Heart left ventricle (tissue), 13 donors: ENCODE measurements at regions not wholly inside any gene's neighbourhood (a gene's known extent, or its start where the extent isn't known, plus 50 kb on each side); places are given as distances from the start of the nearest gene placed in this dataset.

Source experiments
- CTCF ChIP-seq, 12 donors: fragments of 200-600 bp; sonication (generic) in 4 of 12; IDR thresholded peaks; one replicate each; pipeline versions ENCODE4 v1.5.0 to v1.8.0; 2018 to 2022; ENCODE audit warnings: antibody characterized with exemption in 12 of 12, mild to moderate bottlenecking in 5 of 12
- POLR2A ChIP-seq, 2 donors: fragments of 450-650 bp; IDR thresholded peaks; one replicate each; pipeline ENCODE4 v1.6.1; 2017; ENCODE audit warnings: antibody characterized with exemption in 2 of 2, mild to moderate bottlenecking in 2 of 2, moderate library complexity in 2 of 2
- donor health status: ischemic (EF 13 %, LVEDD 7.1; RV severe dilation, severe dysfunction).
- donor health status: DM: no; HTN: yes; CAD: no.
- donor health status: DM: no; HTN: no; CAD: no.
- donor health status: ischemic (EF 25% LVEDD 6.9; RV normal size, moderate dysfunction).
- donor health status: ischemic (EF 25% LVEDD 5.7; RV mildly dilated, moderate dysfunction).
- donor health status: ischemic (EF 35%, LVEDD 5.7; RV mildly dilated, moderate dysfunction).
- donor health status: nonischemic (EF 11% LVEDD 7.7; RV severe dilation, severe dysfunction).
- donor health status: DM: yes; HTN: yes; CAD: no.
- donor health status: PGD.
- donor health status: ischemic (EF 29% LVEDD 5.4; RV normal size, mild dysfunction).
- donor health status: nonischemic (EF 23%, LVEDD 6.1; RV moderate dilation, normal function).

- TF ChIP-seq POLR2A (IDR thresholded peaks at IDR 0.05) (no peak), CTCF (IDR thresholded peaks at IDR 0.05) (peak in 6 of 12 donors; percentile 9 to 68 (median 46))
These were observed 50.8 kb upstream of the ZCCHC14 start for GRCh38 chr16:87543436-87544191.
